Spleen (tissue), 11 donors: ENCODE measurements at regions not wholly inside any gene's neighbourhood (a gene's known extent, or its start where the extent isn't known, plus 50 kb on each side); places are given as distances from the start of the nearest gene placed in this dataset.

Experiments used
- DNase-seq: peaks from one replicate; pipeline ENCODE4 v3.0.0-alpha.2; 2020
- H3K27ac ChIP-seq, 8 donors: fragments of 200-600 bp; sonication (generic) in 7 of 8; 1 replicate in 4 of 8; 2 replicates in 4 of 8; pipeline versions ENCODE4 v1.5.0 to v1.8.0; 2016 to 2021; ENCODE audit warnings: inconsistent platforms in 4 of 8, mild to moderate bottlenecking in 4 of 8, moderate library complexity in 1 of 8
- H3K27me3 ChIP-seq, 7 donors: fragments of 200-600 bp; sonication (generic) in 6 of 7; replicated peaks in 1 of 7; 1 replicate in 4 of 7; 2 replicates in 3 of 7; pipeline versions ENCODE4 v1.5.0 to v1.8.0; 2016 to 2021; ENCODE audit warnings: inconsistent platforms in 3 of 7, mild to moderate bottlenecking in 1 of 7
- H3K36me3 ChIP-seq, 6 donors: fragments of 200-600 bp; sonication (generic) in 5 of 6; 1 replicate in 4 of 6; 2 replicates in 2 of 6; pipeline versions ENCODE4 v1.5.0 to v1.8.0; 2016 to 2021; ENCODE audit warnings: inconsistent platforms in 2 of 6
- H3K4me1 ChIP-seq, 6 donors: fragments of 200-600 bp; sonication (generic) in 5 of 6; 1 replicate in 3 of 6; 2 replicates in 3 of 6; pipeline versions ENCODE4 v1.5.0 to v1.8.0; 2016 to 2021; ENCODE audit warnings: inconsistent platforms in 3 of 6
- H3K4me3 ChIP-seq, 8 donors: fragments of 200-600 bp; sonication (generic) in 7 of 8; 1 replicate in 4 of 8; 2 replicates in 4 of 8; pipeline versions ENCODE4 v1.5.0 to v1.8.0; 2016 to 2021; ENCODE audit warnings: inconsistent platforms in 4 of 8, mild to moderate bottlenecking in 4 of 8, moderate library complexity in 2 of 8
- H3K9me3 ChIP-seq, 8 donors: fragments of 200-600 bp; sonication (generic) in 7 of 8; 1 replicate in 4 of 8; 2 replicates in 4 of 8; pipeline versions ENCODE4 v1.5.0 to v1.8.0; 2016 to 2021; ENCODE audit warnings: inconsistent platforms in 4 of 8
- POLR2A ChIP-seq, 3 donors: fragments of 450-650 bp; IDR thresholded peaks; one replicate each; pipeline ENCODE4 v1.5.1; 2017; ENCODE audit warnings: antibody characterized with exemption in 3 of 3, mild to moderate bottlenecking in 1 of 3
- POLR2AphosphoS5 ChIP-seq, 3 donors: sonication (generic); formaldehyde crosslinking; IDR thresholded peaks; one replicate each; pipeline ENCODE4 v1.5.1; 2017; ENCODE audit warnings: antibody characterized with exemption in 3 of 3
- WGBS, 5 donors: extraction: QIAGEN DNeasy Blood & Tissue Kit in 3 of 5; methylation state at CpG; one replicate each; pipeline versions ENCODE4 v1.1.5 to v1.1.7; 2013 to 2018; 5-methylcytosine and 5-hydroxymethylcytosine counted together
- intact Hi-C: fragments of 100-400 bp; cut with DNase I; formaldehyde crosslinking; loops from one replicate; pipeline ENCODE4 v1.15.0; 2023; ENCODE audit warnings: low total_unique reads
- TF ChIP-seq, protein P1 (sequence below), 11 experiments: fragments of 200-600 bp in 7 of 11; fragments of 450-650 bp in 4 of 11; sonication (generic) in 4 of 11; IDR thresholded peaks in 8 of 11; conservative IDR thresholded peaks in 3 of 11; 1 replicate in 7 of 11; 2 replicates in 4 of 11; pipeline versions ENCODE4 v1.4.0 to v1.8.0; 2016 to 2021; ENCODE audit warnings: antibody characterized with exemption in 11 of 11, inconsistent platforms in 4 of 11, mild to moderate bottlenecking in 1 of 11
- donor health status: healthy with polysubstance abuse.
- donor health status: DM: no; HTN: no; CAD: no; lungs with moderate emphysema.
- donor health status: DM: no; HTN: no; CAD: no.
- donor health status: Bipolar disorder and iron deficiency.
- donor health status: healthy.
- donor health status: DM: no; HTN: no; CAD: no.
- donor health status: DM: yes; HTN: yes; CAD: no.

DNA sequence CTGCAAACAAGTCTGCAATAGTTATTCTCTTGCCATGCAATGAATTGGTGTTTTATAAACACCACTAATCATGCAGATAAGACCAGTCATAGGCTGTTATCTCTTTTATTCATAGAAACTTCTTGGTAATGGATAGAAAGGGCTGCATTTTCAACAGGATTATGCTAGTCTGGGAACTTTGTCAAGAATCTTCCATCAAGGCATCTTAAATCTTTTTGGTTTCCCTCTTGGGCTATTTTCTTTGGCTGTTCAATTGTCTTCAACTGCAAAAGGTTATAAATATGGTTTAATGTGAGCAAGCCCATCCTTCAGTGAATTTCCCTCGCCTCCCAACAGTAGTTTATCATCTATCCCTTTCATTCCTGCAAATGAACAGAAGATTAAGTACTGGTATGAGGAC, 59.0 kb upstream of the MINAR1 start:
- H3K27me3 ChIP-seq = no peaks in the 10 kb centered on the region
- H3K27ac ChIP-seq = no peak overlapping the region
- 68 to 88% (median 77%) methylated on average over 1 of the region's 1 CpG for WGBS, 5 donors
- H3K9me3 ChIP-seq = no peaks in the 10 kb centered on the region
- no peaks in the 10 kb centered on the region for H3K36me3 ChIP-seq
- intact Hi-C loops = no loop called here
- TF ChIP-seq POLR2AphosphoS5 (IDR thresholded peaks at IDR 0.05) (no peak), POLR2A (IDR thresholded peaks at IDR 0.05) (no peak)
- TF ChIP-seq, protein P1, sequence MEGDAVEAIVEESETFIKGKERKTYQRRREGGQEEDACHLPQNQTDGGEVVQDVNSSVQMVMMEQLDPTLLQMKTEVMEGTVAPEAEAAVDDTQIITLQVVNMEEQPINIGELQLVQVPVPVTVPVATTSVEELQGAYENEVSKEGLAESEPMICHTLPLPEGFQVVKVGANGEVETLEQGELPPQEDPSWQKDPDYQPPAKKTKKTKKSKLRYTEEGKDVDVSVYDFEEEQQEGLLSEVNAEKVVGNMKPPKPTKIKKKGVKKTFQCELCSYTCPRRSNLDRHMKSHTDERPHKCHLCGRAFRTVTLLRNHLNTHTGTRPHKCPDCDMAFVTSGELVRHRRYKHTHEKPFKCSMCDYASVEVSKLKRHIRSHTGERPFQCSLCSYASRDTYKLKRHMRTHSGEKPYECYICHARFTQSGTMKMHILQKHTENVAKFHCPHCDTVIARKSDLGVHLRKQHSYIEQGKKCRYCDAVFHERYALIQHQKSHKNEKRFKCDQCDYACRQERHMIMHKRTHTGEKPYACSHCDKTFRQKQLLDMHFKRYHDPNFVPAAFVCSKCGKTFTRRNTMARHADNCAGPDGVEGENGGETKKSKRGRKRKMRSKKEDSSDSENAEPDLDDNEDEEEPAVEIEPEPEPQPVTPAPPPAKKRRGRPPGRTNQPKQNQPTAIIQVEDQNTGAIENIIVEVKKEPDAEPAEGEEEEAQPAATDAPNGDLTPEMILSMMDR (IDR thresholded peaks at IDR 0.05 in 8 of 11, conservative IDR thresholded peaks at IDR 0.05 in 3 of 11) = no peak
- DNase-seq = no peak
- no peak overlapping the region for H3K4me3 ChIP-seq
- H3K4me1 ChIP-seq = no peaks in the 10 kb centered on the region

DNA sequence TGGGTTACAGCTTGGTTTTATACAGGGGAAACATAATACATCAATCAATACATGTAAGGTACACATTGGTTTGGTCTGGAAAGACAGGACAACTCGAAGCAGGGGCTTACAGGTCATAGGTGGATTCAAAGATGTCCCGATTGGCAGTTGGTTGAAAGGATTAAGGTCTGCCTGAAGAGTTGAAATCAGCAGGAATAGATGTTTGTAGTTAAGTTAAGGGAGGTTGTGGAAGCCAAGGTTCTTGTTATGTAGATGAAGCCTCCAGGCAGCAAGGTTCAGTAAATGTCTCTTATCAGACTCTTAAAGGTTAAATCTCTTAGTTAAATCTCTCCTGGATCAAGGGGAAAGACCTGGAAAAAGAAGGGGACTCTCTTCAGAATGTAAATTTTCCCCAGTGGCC, 58.4 kb upstream of the MINAR1 start:
- 62 to 79% (median 70%) methylated on average over 2 of the region's 2 CpGs for WGBS, 5 donors
- TF ChIP-seq, protein P1 (IDR thresholded peaks at IDR 0.05 in 8 of 11, conservative IDR thresholded peaks at IDR 0.05 in 3 of 11) = no peak
- Histone ChIP-seq H3K27me3 (no peaks in the 10 kb centered on the region), H3K9me3 (no peaks in the 10 kb centered on the region), H3K36me3 (no peaks in the 10 kb centered on the region), H3K4me1 (no peaks in the 10 kb centered on the region), H3K4me3 (no peak overlapping the region), H3K27ac (no peak overlapping the region)
- no peak for DNase-seq
- intact Hi-C loops = no loop called here

DNA sequence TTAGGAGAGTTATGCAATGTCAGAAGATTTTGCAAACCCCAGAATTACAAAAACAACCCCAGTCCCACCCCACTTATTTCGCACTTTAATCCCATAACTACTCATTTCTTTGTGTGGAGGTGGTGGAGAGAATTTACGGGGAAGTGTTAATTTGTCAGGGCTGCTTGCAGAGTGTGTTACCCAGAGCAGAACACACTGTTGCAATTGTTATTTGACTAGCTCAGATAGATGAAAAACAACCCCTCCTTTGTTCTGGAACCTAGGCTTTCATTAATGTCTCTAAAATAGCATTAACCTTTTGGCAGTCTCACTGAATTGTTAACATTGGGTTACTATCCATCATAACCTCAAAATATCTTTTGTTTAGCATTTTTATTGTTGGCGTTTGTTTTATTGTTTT, 55.8 kb upstream of the MINAR1 start:
- 71 to 88% (median 84%) methylated on average over 3 of the region's 3 CpGs for WGBS, 5 donors
- intact Hi-C loops = no loop called here

DNA sequence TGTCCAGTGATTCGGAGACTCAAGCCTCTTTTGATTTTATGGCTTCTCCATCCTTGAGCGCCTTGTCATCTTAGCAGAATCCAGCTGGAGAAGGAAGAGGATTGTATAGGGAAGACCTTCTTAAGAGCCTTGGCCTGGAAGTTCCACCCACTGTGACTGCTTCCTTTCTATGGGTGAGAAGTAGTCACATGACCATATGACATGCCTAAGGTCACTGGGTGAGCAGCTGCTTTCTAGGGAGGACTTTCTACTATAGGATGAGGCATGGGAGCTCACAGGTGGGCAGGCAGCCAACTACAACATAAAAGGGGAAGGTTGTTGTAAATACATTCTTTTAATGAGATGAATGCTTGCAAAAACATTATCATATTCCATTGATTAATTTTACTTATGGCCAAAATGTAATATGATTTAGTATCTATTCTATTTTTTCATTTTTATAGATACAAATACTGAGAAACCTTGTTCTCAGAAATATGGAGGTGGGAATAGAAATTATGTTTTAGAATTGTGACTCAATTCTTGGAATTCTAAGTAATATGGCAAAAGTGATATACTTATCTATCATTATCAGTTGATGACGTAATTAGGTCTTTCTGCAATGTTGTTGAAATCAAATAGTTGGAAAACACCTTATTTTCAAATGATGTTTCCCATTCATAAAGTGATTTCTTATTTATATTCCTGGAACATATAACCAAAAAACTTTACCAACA, 53.6 kb upstream of the MINAR1 start:
- WGBS, 5 donors = 88 to 96% (median 93%) methylated on average over 3 of the region's 3 CpGs
- Histone ChIP-seq H3K4me3 (no peak overlapping the region), H3K27ac (no peak overlapping the region), H3K36me3 (peaks cover 0 to 8% (median 0%) of the 10 kb centered on the region in 6 donors), H3K27me3 (no peaks in the 10 kb centered on the region), H3K4me1 (peaks cover 0 to 6% (median 0%) of the 10 kb centered on the region in 6 donors), H3K9me3 (no peaks in the 10 kb centered on the region)
- no peak for DNase-seq
- intact Hi-C loops = no loop called here
- TF ChIP-seq POLR2AphosphoS5 (IDR thresholded peaks at IDR 0.05) (no peak), POLR2A (IDR thresholded peaks at IDR 0.05) (no peak)
- TF ChIP-seq, protein P1 (IDR thresholded peaks at IDR 0.05 in 8 of 11, conservative IDR thresholded peaks at IDR 0.05 in 3 of 11) = no peak

More for the DNA sequence above, 55.8 kb upstream of the MINAR1 start:
- Histone ChIP-seq H3K27ac (no peak overlapping the region), H3K4me1 (peaks cover 0 to 4% (median 0%) of the 10 kb centered on the region in 6 donors), H3K4me3 (no peak overlapping the region), H3K36me3 (no peaks in the 10 kb centered on the region), H3K27me3 (no peaks in the 10 kb centered on the region), H3K9me3 (no peaks in the 10 kb centered on the region)
- no peak for DNase-seq
- TF ChIP-seq POLR2A (IDR thresholded peaks at IDR 0.05) (no peak), POLR2AphosphoS5 (IDR thresholded peaks at IDR 0.05) (no peak)
- TF ChIP-seq, protein P1 (IDR thresholded peaks at IDR 0.05 in 8 of 11, conservative IDR thresholded peaks at IDR 0.05 in 3 of 11) = no peak
